HEK293 (cell line): ENCODE measurements at regions not wholly inside any gene's neighbourhood (a gene's known extent, or its start where the extent isn't known, plus 50 kb on each side); places are given as distances from the start of the nearest gene placed in this dataset.

ENCODE experiments used
- CTCF ChIA-PET: fragments of 350-600 bp; formaldehyde crosslinking; extraction: SDS; loops from one replicate; lab custom pipeline; 2021; ENCODE audit warnings: antibody characterized with exemption; lab: Yijun Ruan, JAX
- POLR2A ChIA-PET: fragments of 300-600 bp; formaldehyde crosslinking; extraction: SDS; loops from one replicate; lab custom pipeline; 2020; ENCODE audit warnings: antibody characterized with exemption, inconsistent platforms; lab: Yijun Ruan, JAX
- H3K27ac ChIP-seq: fragments of 200-500 bp; sonication (Bioruptor generic); 2 replicates; pipeline ENCODE4 v1.5.1; 2014; ENCODE audit warnings: low read depth, low read length, control low read depth, inconsistent platforms; ENCODE audit errors: extremely low read depth
- H3K36me3 ChIP-seq, 2 experiments: fragments of 200-500 bp in 1 of 2; sonication (Bioruptor generic) in 1 of 2; 1 replicate in 1 of 2; 2 replicates in 1 of 2; pipeline ENCODE4 v1.5.1; 2014 to 2017; ENCODE audit warnings: inconsistent platforms in 2 of 2, low read length in 2 of 2; ENCODE audit not compliant: control insufficient read depth in 2 of 2, insufficient read depth in 1 of 2
- H3K4me1 ChIP-seq: fragments of 200-500 bp; sonication (Bioruptor generic); 2 replicates; pipeline ENCODE4 v1.5.1; 2014; ENCODE audit warnings: mild to moderate bottlenecking, low read length, inconsistent platforms; ENCODE audit not compliant: control insufficient read depth, insufficient read depth
- H3K4me3 ChIP-seq: 2 replicates; pipeline ENCODE4 v1.5.1; 2011; ENCODE audit warnings: low read depth, mild to moderate bottlenecking, control low read depth, low read length, moderate library complexity
- H3K9me3 ChIP-seq: fragments of 200-500 bp; sonication (Bioruptor generic); 2 replicates; pipeline ENCODE4 v1.5.1; 2014; ENCODE audit warnings: low read depth, low read length, inconsistent platforms; ENCODE audit not compliant: control insufficient read depth, insufficient read depth
- CTCF ChIP-seq: fragments of 450-650 bp; formaldehyde crosslinking; IDR thresholded peaks from 2 replicates; pipeline ENCODE4 v1.5.1; 2016; ENCODE audit warnings: missing biosample characterization, missing genetic modification characterization
- GLI4 ChIP-seq: fragments of 450-650 bp; formaldehyde crosslinking; IDR thresholded peaks from 2 replicates; pipeline ENCODE4 v1.5.1; 2016; ENCODE audit warnings: missing biosample characterization, missing genetic modification characterization
- PRDM1 ChIP-seq: fragments of 450-650 bp; formaldehyde crosslinking; IDR thresholded peaks from 2 replicates; pipeline ENCODE4; 2016; ENCODE audit warnings: missing biosample characterization, missing genetic modification characterization
- PRDM2 ChIP-seq: fragments of 450-650 bp; formaldehyde crosslinking; IDR thresholded peaks from 2 replicates; pipeline ENCODE4 v1.5.1; 2016; ENCODE audit warnings: missing biosample characterization, missing genetic modification characterization, borderline replicate concordance
- REPIN1 ChIP-seq: fragments of 450-650 bp; formaldehyde crosslinking; IDR thresholded peaks from 2 replicates; pipeline ENCODE4 v1.5.1; 2017; ENCODE audit warnings: missing biosample characterization, missing genetic modification characterization, low read depth
- SALL2 ChIP-seq: fragments of 450-650 bp; formaldehyde crosslinking; IDR thresholded peaks from 2 replicates; pipeline ENCODE4 v1.5.0; 2017; ENCODE audit warnings: missing biosample characterization, mild to moderate bottlenecking, missing genetic modification characterization, borderline replicate concordance
- SCRT1 ChIP-seq: fragments of 450-650 bp; formaldehyde crosslinking; IDR thresholded peaks from 2 replicates; pipeline ENCODE4 v1.5.1; 2016; ENCODE audit warnings: missing biosample characterization, missing genetic modification characterization, borderline replicate concordance
- SP7 ChIP-seq: fragments of 450-650 bp; formaldehyde crosslinking; IDR thresholded peaks from 2 replicates; pipeline ENCODE4 v1.5.1; 2016; ENCODE audit warnings: missing biosample characterization, missing genetic modification characterization
- TRIM28 ChIP-seq: IDR thresholded peaks from 2 replicates; pipeline ENCODE4 v1.6.1; 2011; ENCODE audit warnings: low read length, control low read depth, borderline replicate concordance
- ZBTB48 ChIP-seq: fragments of 450-650 bp; formaldehyde crosslinking; IDR thresholded peaks from 2 replicates; pipeline ENCODE4 v1.5.1; 2016; ENCODE audit warnings: missing biosample characterization, missing genetic modification characterization
- ZNF214 ChIP-seq: fragments of 450-650 bp; formaldehyde crosslinking; IDR thresholded peaks from 2 replicates; pipeline ENCODE4 v1.5.1; 2017; ENCODE audit warnings: missing biosample characterization, mild to moderate bottlenecking, missing genetic modification characterization, borderline replicate concordance
- ZNF302 ChIP-seq: fragments of 450-650 bp; formaldehyde crosslinking; IDR thresholded peaks from 2 replicates; pipeline ENCODE4 v1.5.1; 2016; ENCODE audit warnings: missing biosample characterization, missing genetic modification characterization, low read depth
- ZNF335 ChIP-seq: fragments of 450-650 bp; formaldehyde crosslinking; conservative IDR thresholded peaks from 2 replicates; pipeline ENCODE4 v1.5.1; 2016; ENCODE audit warnings: missing biosample characterization, missing genetic modification characterization
- ZNF423 ChIP-seq: fragments of 450-650 bp; formaldehyde crosslinking; IDR thresholded peaks from 2 replicates; pipeline ENCODE4 v1.5.1; 2016; ENCODE audit warnings: missing biosample characterization, missing genetic modification characterization
- ZNF433 ChIP-seq: fragments of 450-650 bp; formaldehyde crosslinking; IDR thresholded peaks from 2 replicates; pipeline ENCODE4 v1.5.1; 2016; ENCODE audit warnings: missing biosample characterization, missing genetic modification characterization, low read depth
- ZNF501 ChIP-seq: fragments of 450-650 bp; formaldehyde crosslinking; IDR thresholded peaks from 2 replicates; pipeline ENCODE4 v1.5.1; 2016; ENCODE audit warnings: missing biosample characterization, missing genetic modification characterization
- ZNF514 ChIP-seq: fragments of 450-650 bp; formaldehyde crosslinking; IDR thresholded peaks from 2 replicates; pipeline ENCODE4 v1.5.1; 2016; ENCODE audit warnings: missing biosample characterization, missing genetic modification characterization
- ZNF549 ChIP-seq: fragments of 450-650 bp; IDR thresholded peaks from 2 replicates; pipeline ENCODE4 v1.5.1; 2018; ENCODE audit warnings: missing biosample characterization, missing genetic modification characterization, mild to moderate bottlenecking, inconsistent platforms, moderate library complexity
- ZNF623 ChIP-seq: fragments of 450-650 bp; formaldehyde crosslinking; IDR thresholded peaks from 2 replicates; pipeline ENCODE4 v1.5.1; 2016; ENCODE audit warnings: missing biosample characterization, missing genetic modification characterization
- ZNF701 ChIP-seq: fragments of 450-650 bp; formaldehyde crosslinking; IDR thresholded peaks from 2 replicates; pipeline ENCODE4 v1.5.1; 2016; ENCODE audit warnings: missing biosample characterization, missing genetic modification characterization
- ZNF704 ChIP-seq: fragments of 450-650 bp; formaldehyde crosslinking; IDR thresholded peaks from 2 replicates; pipeline ENCODE4 v1.5.1; 2016; ENCODE audit warnings: missing biosample characterization, missing genetic modification characterization
- ZNF768 ChIP-seq: fragments of 450-650 bp; formaldehyde crosslinking; IDR thresholded peaks from 2 replicates; pipeline ENCODE4 v1.5.1; 2018; ENCODE audit warnings: missing biosample characterization, mild to moderate bottlenecking, missing genetic modification characterization
- ZSCAN23 ChIP-seq: fragments of 450-650 bp; formaldehyde crosslinking; IDR thresholded peaks from 2 replicates; pipeline ENCODE4 v1.5.1; 2016; ENCODE audit warnings: missing biosample characterization, missing genetic modification characterization

- CTCF ChIA-PET, result interaction anchor here (0.6 to 4.4 kb wide), 8 partner anchors 38 to 384 kb away, joined by 3 to 21 read pairs (median 4); no protein-coding TSS in a partner anchor
- POLR2A ChIA-PET, result no interaction called here
- no peak for TF ChIP-seq ZNF423 (tag by site-specific recombination)
- no peak for TF ChIP-seq PRDM2 (tag by site-specific recombination)
- no peak for TF ChIP-seq ZNF514
- no peak for TF ChIP-seq REPIN1 (tag by site-specific recombination)
- TF ChIP-seq PRDM1, result no peak
- TF ChIP-seq TRIM28, result no peak
- no peak for TF ChIP-seq ZSCAN23 (tag by site-specific recombination)
- TF ChIP-seq SALL2 (tag by site-specific recombination), result no peak
- no peak for TF ChIP-seq CTCF (tag by site-specific recombination)
- no peak for TF ChIP-seq ZBTB48
- no peak for TF ChIP-seq ZNF623 (tag by site-specific recombination)
- TF ChIP-seq ZNF701 (tag by site-specific recombination), result no peak
- no peak for TF ChIP-seq SCRT1 (tag by site-specific recombination)
- no peak for TF ChIP-seq SP7
- TF ChIP-seq ZNF549 (tag by site-specific recombination), result no peak
- no peak for TF ChIP-seq ZNF501
- TF ChIP-seq ZNF433, result no peak
- H3K4me1 ChIP-seq, result no peaks in the 10 kb centered on the region
- H3K36me3 ChIP-seq, result no peaks in the 10 kb centered on the region
- H3K27ac ChIP-seq, result no peak overlapping the region
- no peak overlapping the region for H3K4me3 ChIP-seq
- no peaks in the 10 kb centered on the region for H3K9me3 ChIP-seq
These were observed 145.8 kb upstream of the DCN start for GRCh38 chr12:91328451-91328850.

GRCh38 chr12:91327889-91328288 lies 145.3 kb upstream of the DCN start:
- no peaks in the 10 kb centered on the region for H3K36me3 ChIP-seq
- TF ChIP-seq ZNF704 (tag by site-specific recombination), result no peak
- no peak for TF ChIP-seq PRDM2 (tag by site-specific recombination)
- no peak for TF ChIP-seq ZNF501
- no peak for TF ChIP-seq ZNF214 (tag by site-specific recombination)
- no peak for TF ChIP-seq ZNF335
- no peak for TF ChIP-seq ZNF768 (tag by site-specific recombination)
- no peak for TF ChIP-seq ZNF302 (tag by site-specific recombination)
- TF ChIP-seq GLI4, result no peak

More at GRCh38 chr12:91327889-91328288, 145.3 kb upstream of the DCN start:
- CTCF ChIA-PET, result interaction anchor here (0.7 to 4.4 kb wide), 9 partner anchors 31 to 873 kb away, joined by 3 to 21 read pairs (median 4); no protein-coding TSS in a partner anchor
- no peaks in the 10 kb centered on the region for H3K4me1 ChIP-seq
- H3K9me3 ChIP-seq, result no peaks in the 10 kb centered on the region
- H3K27ac ChIP-seq, result no peak overlapping the region
- H3K4me3 ChIP-seq, result no peak overlapping the region
- POLR2A ChIA-PET, result no interaction called here
